GM21423 (cell line): ENCODE measurements at regions not wholly inside any gene's neighbourhood (a gene's known extent, or its start where the extent isn't known, plus 50 kb on each side); places are given as distances from the start of the nearest gene placed in this dataset.

ENCODE experiments used
- ATAC-seq: cut with Tn5 transposase; IDR thresholded peaks from one replicate; pipeline ENCODE4 v1.9.1; 2021; ENCODE audit warnings: mild to moderate bottlenecking, moderate library complexity; ENCODE audit not compliant: unreplicated experiment

GRCh38 chr9:626596-626995, 214.9 kb upstream of the DMRT1 start:
- no peak for ATAC-seq

- ATAC-seq: no peak
These were observed 214.0 kb upstream of the DMRT1 start for GRCh38 chr9:627336-627970.

- no peak for ATAC-seq
These were observed 212.4 kb upstream of the DMRT1 start for GRCh38 chr9:629146-629545.

- ATAC-seq: no peak
These were observed 210.7 kb upstream of the DMRT1 start for GRCh38 chr9:630817-631216.

GRCh38 chr9:631596-631995, 209.9 kb upstream of the DMRT1 start:
- ATAC-seq: no peak

GRCh38 chr9:633461-633860, 208.0 kb upstream of the DMRT1 start:
- no peak for ATAC-seq

- ATAC-seq: no peak
These were observed 204.4 kb upstream of the DMRT1 start for GRCh38 chr9:636931-637591.

GRCh38 chr9:638152-638551, 203.3 kb upstream of the DMRT1 start:
- no peak for ATAC-seq

GRCh38 chr9:642014-642413, 199.5 kb upstream of the DMRT1 start:
- ATAC-seq: no peak

- ATAC-seq: no peak
These were observed 197.5 kb upstream of the DMRT1 start for GRCh38 chr9:643966-644365.

- no peak for ATAC-seq
These were observed 194.0 kb upstream of the DMRT1 start for GRCh38 chr9:647522-647921.

GRCh38 chr9:649128-650074, 192.1 kb upstream of the DMRT1 start:
- no peak for ATAC-seq

- no peak for ATAC-seq
These were observed 191.1 kb upstream of the DMRT1 start for GRCh38 chr9:650362-650761.

GRCh38 chr9:651371-651770, 190.1 kb upstream of the DMRT1 start:
- no peak for ATAC-seq

GRCh38 chr9:652914-653313, 188.6 kb upstream of the DMRT1 start:
- ATAC-seq: no peak

GRCh38 chr9:653421-653820, 188.1 kb upstream of the DMRT1 start:
- no peak for ATAC-seq

- no peak for ATAC-seq
These were observed 187.6 kb upstream of the DMRT1 start for GRCh38 chr9:653856-654387.

GRCh38 chr9:655875-656274, 185.6 kb upstream of the DMRT1 start:
- no peak for ATAC-seq

- no peak for ATAC-seq
These were observed 184.4 kb upstream of the DMRT1 start for GRCh38 chr9:656926-657568.

GRCh38 chr9:659286-659685, 182.2 kb upstream of the DMRT1 start:
- no peak for ATAC-seq

- peak; percentile 53 for ATAC-seq
These were observed 181.3 kb upstream of the DMRT1 start for GRCh38 chr9:660227-660626.
